Mesenchymal stem cell (in vitro differentiated cells and primary cell): ENCODE measurements at regions not wholly inside any gene's neighbourhood (a gene's known extent, or its start where the extent isn't known, plus 50 kb on each side); places are given as distances from the start of the nearest gene placed in this dataset.

Source experiments
- DNase-seq: peaks from one replicate; pipeline ENCODE4 v3.0.0-alpha.2; 2013
- H2AFZ ChIP-seq: one replicate; pipeline ENCODE4 v1.6.1; 2013; ENCODE audit warnings: low read depth, mild to moderate bottlenecking, control low read depth, inconsistent platforms, low read length, moderate library complexity
- H2AK5ac ChIP-seq: 2 replicates; pipeline ENCODE4 v1.6.1; 2013; ENCODE audit warnings: low read length, moderate library complexity, mild to moderate bottlenecking, inconsistent platforms; ENCODE audit not compliant: severe bottlenecking
- H2BK120ac ChIP-seq: one replicate; pipeline ENCODE4 v1.6.1; 2013; ENCODE audit warnings: low read depth, mild to moderate bottlenecking, inconsistent platforms, low read length, moderate library complexity
- H2BK12ac ChIP-seq, 2 experiments: one replicate each; pipeline ENCODE4 v1.6.1; 2013; ENCODE audit warnings: inconsistent platforms in 2 of 2, low read length in 2 of 2, mild to moderate bottlenecking in 2 of 2, moderate library complexity in 2 of 2, control low read depth in 1 of 2
- H2BK15ac ChIP-seq: one replicate; pipeline ENCODE4 v1.6.1; 2013; ENCODE audit warnings: mild to moderate bottlenecking, low read depth, inconsistent platforms; ENCODE audit not compliant: poor library complexity, severe bottlenecking
- H2BK5ac ChIP-seq: 2 replicates; pipeline ENCODE4 v1.6.1; 2013; ENCODE audit warnings: low read depth, mild to moderate bottlenecking, low read length, control low read depth, inconsistent platforms; ENCODE audit not compliant: poor library complexity, severe bottlenecking
- H3K14ac ChIP-seq, 2 experiments: one replicate each; pipeline ENCODE4 v1.6.1; 2013; ENCODE audit warnings: inconsistent platforms in 2 of 2, low read length in 2 of 2, control low read depth in 1 of 2, mild to moderate bottlenecking in 1 of 2, moderate library complexity in 1 of 2
- H3K18ac ChIP-seq, 2 experiments: one replicate each; pipeline ENCODE4 v1.6.1; 2013; ENCODE audit warnings: inconsistent platforms in 2 of 2, low read length in 2 of 2, control low read depth in 1 of 2, low read depth in 1 of 2, mild to moderate bottlenecking in 1 of 2
- H3K23ac ChIP-seq, 2 experiments: one replicate each; pipeline ENCODE4 v1.6.1; 2013; ENCODE audit warnings: inconsistent platforms in 2 of 2, low read length in 2 of 2, mild to moderate bottlenecking in 2 of 2, moderate library complexity in 2 of 2, control low read depth in 1 of 2
- H3K27ac ChIP-seq: 2 replicates; pipeline ENCODE4 v1.5.1; 2013; ENCODE audit warnings: mild to moderate bottlenecking, moderate library complexity, low read length, control low read depth, inconsistent platforms; ENCODE audit not compliant: poor library complexity, severe bottlenecking
- H3K27me3 ChIP-seq, 2 experiments: 2 replicates each; pipeline versions ENCODE4 v1.6.1 to v1.7.0; 2013; ENCODE audit warnings: low read length in 2 of 2, mild to moderate bottlenecking in 2 of 2, moderate library complexity in 2 of 2, control low read depth in 1 of 2, inconsistent platforms in 1 of 2; ENCODE audit not compliant: control insufficient read depth in 1 of 2, insufficient read depth in 1 of 2
- H3K36me3 ChIP-seq, 2 experiments: 2 replicates each; pipeline versions ENCODE4 v1.6.1 to v1.7.0; 2013; ENCODE audit warnings: low read length in 2 of 2, control low read depth in 1 of 2, inconsistent platforms in 1 of 2, low read depth in 1 of 2, mild to moderate bottlenecking in 1 of 2; ENCODE audit not compliant: insufficient read depth in 2 of 2, control insufficient read depth in 1 of 2
- H3K4ac ChIP-seq, 2 experiments: one replicate each; pipeline ENCODE4 v1.6.1; 2013; ENCODE audit warnings: inconsistent platforms in 2 of 2, low read length in 2 of 2, mild to moderate bottlenecking in 2 of 2, moderate library complexity in 2 of 2, control low read depth in 1 of 2, low read depth in 1 of 2
- H3K4me1 ChIP-seq: 2 replicates; pipeline ENCODE4 v1.6.1; 2013; ENCODE audit warnings: low read depth, low read length, control low read depth; ENCODE audit not compliant: control insufficient read depth, insufficient read depth
- H3K4me2 ChIP-seq: 2 replicates; pipeline ENCODE4 v1.6.1; 2013; ENCODE audit warnings: low read length, mild to moderate bottlenecking, inconsistent platforms; ENCODE audit not compliant: poor library complexity, severe bottlenecking
- H3K4me3 ChIP-seq, 2 experiments: 2 replicates each; pipeline versions ENCODE4 v1.5.1 to v1.7.0; 2013; ENCODE audit warnings: low read length in 2 of 2, mild to moderate bottlenecking in 2 of 2, control low read depth in 1 of 2, low read depth in 1 of 2; ENCODE audit not compliant: insufficient read depth in 1 of 2
- H3K79me1 ChIP-seq: replicated peaks from 2 replicates; pipeline ENCODE4 v1.6.1; 2013; ENCODE audit warnings: mild to moderate bottlenecking, control low read depth, low read length, inconsistent platforms; ENCODE audit not compliant: poor library complexity, severe bottlenecking
- H3K9ac ChIP-seq: 2 replicates; pipeline ENCODE4 v1.7.0; 2013; ENCODE audit warnings: mild to moderate bottlenecking, low read length, moderate library complexity
- H3K9me3 ChIP-seq: 2 replicates; pipeline ENCODE4 v1.7.0; 2013; ENCODE audit warnings: mild to moderate bottlenecking, low read length; ENCODE audit not compliant: control insufficient read depth
- H4K8ac ChIP-seq: one replicate; pipeline ENCODE4 v1.6.1; 2013; ENCODE audit warnings: inconsistent platforms, mild to moderate bottlenecking, low read length, moderate library complexity
- H4K91ac ChIP-seq: one replicate; pipeline ENCODE4 v1.6.1; 2013; ENCODE audit warnings: mild to moderate bottlenecking, low read length, inconsistent platforms
- WGBS: methylation state at CpG from one replicate; pipeline ENCODE4 v1.1.7; 2013; ENCODE audit warnings: mixed read lengths; 5-methylcytosine and 5-hydroxymethylcytosine counted together

DNA sequence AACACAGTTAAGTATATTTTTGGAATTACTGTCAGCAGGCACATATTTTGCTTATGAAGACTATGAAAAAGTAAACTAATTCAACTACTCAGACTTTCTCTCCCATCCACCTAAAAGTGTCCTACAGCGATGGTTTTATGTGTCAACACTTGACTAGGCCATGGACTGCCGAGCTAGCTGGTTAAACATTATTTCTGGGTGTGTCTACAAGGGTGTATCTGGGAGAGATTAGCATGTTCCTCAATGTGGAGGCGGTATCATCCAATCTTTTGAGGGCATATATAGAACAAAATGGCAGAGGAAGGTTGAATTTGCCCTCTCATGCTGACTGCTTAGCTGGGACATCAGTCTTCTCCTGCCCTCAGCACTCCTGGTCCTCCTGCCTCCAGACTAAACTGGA lies 82.7 kb upstream of the CDYL2 start:
- Histone ChIP-seq H3K23ac (no peak overlapping the region), H4K8ac (no peak overlapping the region), H4K91ac (no peak overlapping the region), H2BK120ac (no peak overlapping the region), H3K27me3 (peaks cover 0 to 13% of the 10 kb centered on the region in 2 experiments), H3K14ac (no peak overlapping the region), H3K79me1 (no peaks in the 10 kb centered on the region), H3K4me2 (no peak overlapping the region), H3K4ac (no peak overlapping the region), H2AK5ac (no peak overlapping the region), H3K4me1 (no peaks in the 10 kb centered on the region), H3K9ac (no peak overlapping the region), H3K18ac (no peak overlapping the region), H2AFZ (no peak overlapping the region), H3K27ac (no peak overlapping the region), H2BK15ac (no peak overlapping the region), H2BK12ac (no peak overlapping the region), H2BK5ac (no peak overlapping the region), H3K9me3 (peaks cover 2% of the 10 kb centered on the region), H3K4me3 (no peak overlapping the region), H3K36me3 (no peaks in the 10 kb centered on the region)
- no peak for DNase-seq
- WGBS, result 64% methylated on average over 3 of the region's 3 CpGs

DNA sequence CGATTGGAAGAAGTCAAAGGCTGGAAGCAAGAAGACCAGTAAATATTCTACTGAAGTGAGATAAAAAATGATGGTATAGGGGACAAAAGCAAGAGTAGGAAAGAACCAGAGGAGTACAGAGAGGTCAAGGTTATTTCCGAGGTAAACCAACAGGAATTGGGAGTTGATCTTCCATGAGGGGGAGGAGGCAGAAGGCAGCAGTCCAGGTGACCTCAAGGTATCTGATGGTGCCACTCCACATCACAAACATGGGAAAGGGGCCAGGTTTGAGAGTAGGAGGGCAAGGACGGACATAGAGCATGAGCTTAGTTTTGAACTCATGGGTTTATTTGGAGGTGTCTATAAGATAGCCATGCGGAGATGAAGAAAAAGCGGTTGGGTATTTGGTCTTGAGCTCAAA lies 79.4 kb upstream of the CDYL2 start:
- 77% methylated on average over 5 of the region's 5 CpGs for WGBS
- Histone ChIP-seq H4K8ac (no peak overlapping the region), H3K4ac (no peak overlapping the region), H2AK5ac (no peak overlapping the region), H3K4me1 (no peaks in the 10 kb centered on the region), H3K9ac (no peak overlapping the region), H3K9me3 (peaks cover 2% of the 10 kb centered on the region), H3K27ac (no peak overlapping the region), H2BK15ac (no peak overlapping the region), H3K36me3 (no peaks in the 10 kb centered on the region), H3K27me3 (peaks cover 0 to 13% of the 10 kb centered on the region in 2 experiments), H3K23ac (no peak overlapping the region), H2BK5ac (no peak overlapping the region), H2BK120ac (no peak overlapping the region), H3K18ac (no peak overlapping the region), H3K14ac (no peak overlapping the region), H3K4me2 (no peak overlapping the region), H3K79me1 (no peaks in the 10 kb centered on the region), H3K4me3 (no peak overlapping the region), H2BK12ac (no peak overlapping the region), H4K91ac (no peak overlapping the region), H2AFZ (no peak overlapping the region)
- no peak for DNase-seq

DNA sequence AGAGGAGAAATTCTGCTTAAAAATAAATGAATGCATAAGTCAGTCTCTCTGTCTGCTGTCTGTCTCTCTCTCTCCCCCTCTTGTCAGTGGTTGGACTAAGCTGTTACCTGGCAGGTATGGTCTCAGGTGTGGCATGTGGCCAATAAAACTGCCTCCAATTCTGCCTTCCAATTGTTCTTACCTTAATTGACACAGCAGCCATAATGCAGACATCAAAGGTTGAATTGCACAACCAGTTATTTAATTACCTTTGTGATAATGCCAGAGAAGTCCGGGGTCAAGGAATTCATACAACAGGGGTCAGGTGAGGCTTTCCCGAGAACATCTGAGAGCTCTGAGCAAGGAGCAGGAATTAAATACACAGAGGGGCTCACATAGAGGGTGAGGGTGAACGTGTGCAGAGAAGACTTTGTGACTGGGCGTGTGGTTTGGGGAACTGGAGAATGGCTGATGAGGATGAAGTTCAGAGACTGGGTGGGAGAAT lies 78.8 kb upstream of the CDYL2 start:
- no peak overlapping the region for H2AK5ac ChIP-seq
- H3K4me2 ChIP-seq, result no peak overlapping the region
- no peak overlapping the region for H4K91ac ChIP-seq
- H2AFZ ChIP-seq, result no peak overlapping the region
- no peak overlapping the region for H3K23ac ChIP-seq
- H3K9ac ChIP-seq, result no peak overlapping the region
- H2BK5ac ChIP-seq, result no peak overlapping the region
- H3K27me3 ChIP-seq, result peaks cover 0 to 13% of the 10 kb centered on the region in 2 experiments
- H2BK120ac ChIP-seq, result no peak overlapping the region
- no peak overlapping the region for H3K4ac ChIP-seq
- 70% methylated on average over 4 of the region's 4 CpGs for WGBS
- no peaks in the 10 kb centered on the region for H3K79me1 ChIP-seq
- H3K9me3 ChIP-seq, result peaks cover 2% of the 10 kb centered on the region
- H3K4me1 ChIP-seq, result no peaks in the 10 kb centered on the region
- no peak overlapping the region for H2BK12ac ChIP-seq
- H3K4me3 ChIP-seq, result no peak overlapping the region
- H3K27ac ChIP-seq, result no peak overlapping the region
- H2BK15ac ChIP-seq, result no peak overlapping the region
- H4K8ac ChIP-seq, result no peak overlapping the region
- no peak overlapping the region for H3K18ac ChIP-seq
- no peak for DNase-seq
- H3K14ac ChIP-seq, result no peak overlapping the region
- H3K36me3 ChIP-seq, result no peaks in the 10 kb centered on the region

DNA sequence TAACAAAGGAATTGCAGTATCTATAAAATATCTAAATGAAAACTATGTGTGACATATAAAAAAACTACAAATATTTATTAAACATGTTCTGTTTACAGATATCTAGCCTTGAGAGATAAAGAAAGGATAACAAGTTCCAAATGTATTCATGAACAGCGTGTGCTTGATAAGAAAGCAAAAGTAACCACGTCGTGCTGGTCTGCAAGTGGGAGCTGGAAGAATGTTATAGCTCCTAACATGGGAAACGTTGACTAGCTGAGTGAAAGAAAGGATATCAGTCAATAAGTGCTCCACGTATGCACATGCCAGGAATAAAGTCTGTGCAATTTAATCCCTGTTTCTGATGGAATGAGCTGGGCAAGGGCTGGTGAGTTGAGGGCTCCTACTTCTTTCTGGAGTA lies 71.2 kb upstream of the CDYL2 start:
- Histone ChIP-seq H2BK12ac (no peak overlapping the region), H3K27ac (no peak overlapping the region), H3K4me1 (no peaks in the 10 kb centered on the region), H3K18ac (no peak overlapping the region), H3K9me3 (no peaks in the 10 kb centered on the region), H2BK15ac (no peak overlapping the region), H4K8ac (no peak overlapping the region), H3K9ac (peak overlapping the region; percentile 11), H2AK5ac (no peak overlapping the region), H4K91ac (no peak overlapping the region), H3K4me3 (peak overlapping the region in 1 of 2 experiments; percentile 56), H3K14ac (no peak overlapping the region), H3K36me3 (no peaks in the 10 kb centered on the region), H3K79me1 (no peaks in the 10 kb centered on the region), H2BK5ac (no peak overlapping the region), H3K4me2 (no peak overlapping the region), H2AFZ (no peak overlapping the region), H3K4ac (no peak overlapping the region), H2BK120ac (no peak overlapping the region), H3K27me3 (no peaks in the 10 kb centered on the region), H3K23ac (no peak overlapping the region)
- DNase-seq, result no peak
- 50% methylated on average over 5 of the region's 5 CpGs for WGBS
